Mesendoderm (in vitro differentiated cells): ENCODE measurements at regions not wholly inside any gene's neighbourhood (a gene's known extent, or its start where the extent isn't known, plus 50 kb on each side); places are given as distances from the start of the nearest gene placed in this dataset.

Source experiments
- DNase-seq: peaks from one replicate; pipeline ENCODE4 v3.0.0; 2013
- H2AK5ac ChIP-seq: 2 replicates; pipeline ENCODE4 v1.6.1; 2013; ENCODE audit warnings: low read length, inconsistent platforms
- H2BK120ac ChIP-seq: 2 replicates; pipeline ENCODE4 v1.6.1; 2013; ENCODE audit warnings: low read depth, mild to moderate bottlenecking, low read length, moderate library complexity, mixed read lengths
- H2BK15ac ChIP-seq: replicated peaks from 2 replicates; pipeline ENCODE4 v1.6.1; 2013; ENCODE audit warnings: low read depth, mild to moderate bottlenecking, moderate library complexity
- H2BK5ac ChIP-seq: 2 replicates; pipeline ENCODE4 v1.6.1; 2013; ENCODE audit warnings: low read length, inconsistent platforms
- H3K18ac ChIP-seq: 2 replicates; pipeline ENCODE4 v1.6.1; 2013; ENCODE audit warnings: mild to moderate bottlenecking, low read length, mixed read lengths
- H3K23ac ChIP-seq: one replicate; pipeline ENCODE4 v1.6.1; 2013; ENCODE audit warnings: low read length
- H3K27ac ChIP-seq: 2 replicates; pipeline ENCODE4 v1.5.1; 2013; ENCODE audit warnings: low read depth, mild to moderate bottlenecking, inconsistent platforms, low read length, moderate library complexity
- H3K27me3 ChIP-seq: 2 replicates; pipeline ENCODE4 v1.6.1; 2013; ENCODE audit warnings: low read length, control low read depth, mild to moderate bottlenecking, inconsistent platforms; ENCODE audit not compliant: insufficient read depth, poor library complexity
- H3K36me3 ChIP-seq: 2 replicates; pipeline ENCODE4 v1.6.1; 2013; ENCODE audit warnings: low read length, inconsistent platforms; ENCODE audit not compliant: control insufficient read depth, insufficient read depth
- H3K4ac ChIP-seq: one replicate; pipeline ENCODE4 v1.6.1; 2013; ENCODE audit warnings: low read depth, mild to moderate bottlenecking, low read length, moderate library complexity
- H3K4me1 ChIP-seq: 2 replicates; pipeline ENCODE4 v1.6.1; 2013; ENCODE audit warnings: low read depth, low read length, inconsistent platforms; ENCODE audit not compliant: control insufficient read depth
- H3K4me2 ChIP-seq: 2 replicates; pipeline ENCODE4 v1.6.1; 2013; ENCODE audit warnings: low read length
- H3K4me3 ChIP-seq: 2 replicates; pipeline ENCODE4 v1.5.1; 2013; ENCODE audit warnings: mild to moderate bottlenecking, low read length
- H3K56ac ChIP-seq: one replicate; pipeline ENCODE4 v1.6.1; 2013; ENCODE audit warnings: low read length
- H3K79me1 ChIP-seq: 2 replicates; pipeline ENCODE4 v1.6.1; 2013; ENCODE audit warnings: low read length, inconsistent platforms
- H3K79me2 ChIP-seq: 2 replicates; pipeline ENCODE4 v1.6.1; 2013; ENCODE audit warnings: mild to moderate bottlenecking, low read length; ENCODE audit not compliant: control insufficient read depth, insufficient read depth
- H3K9ac ChIP-seq: 2 replicates; pipeline ENCODE4 v1.6.1; 2013; ENCODE audit warnings: low read length, inconsistent platforms
- H4K5ac ChIP-seq: one replicate; pipeline ENCODE4 v1.6.1; 2013; ENCODE audit warnings: low read length
- H4K8ac ChIP-seq: one replicate; pipeline ENCODE4 v1.6.1; 2013; ENCODE audit warnings: low read depth, mild to moderate bottlenecking, control low read depth, low read length, moderate library complexity
- WGBS: extraction: QIAGEN DNeasy Blood & Tissue Kit; methylation state at CpG from one replicate; pipeline ENCODE4 v1.1.7; 2013; ENCODE audit warnings: low lambda C conversion rate, missing lambda C conversion rate; ENCODE audit not compliant: insufficient coverage; ENCODE audit errors: extremely low coverage; 5-methylcytosine and 5-hydroxymethylcytosine counted together

- Histone ChIP-seq H2BK120ac (no peak overlapping the region), H4K5ac (no peak overlapping the region), H3K79me2 (no peaks in the 10 kb centered on the region), H3K56ac (no peak overlapping the region), H3K4me3 (no peak overlapping the region), H2AK5ac (no peak overlapping the region), H3K36me3 (no peaks in the 10 kb centered on the region), H3K9ac (no peak overlapping the region), H2BK5ac (no peak overlapping the region), H3K27me3 (no peaks in the 10 kb centered on the region), H3K4me1 (no peaks in the 10 kb centered on the region), H3K18ac (no peak overlapping the region), H3K4me2 (no peak overlapping the region), H3K27ac (no peak overlapping the region), H4K8ac (no peak overlapping the region), H2BK15ac (no peak overlapping the region), H3K79me1 (no peaks in the 10 kb centered on the region), H3K4ac (no peak overlapping the region), H3K23ac (no peak overlapping the region)
- no CpG with 5 or more reads among the region's 1 CpG for WGBS
- DNase-seq: no peak
Measured at GRCh38 chr5:35438288-35438687, 179.4 kb upstream of the SPEF2 start.

GRCh38 chr5:35436400-35437057, 181.1 kb upstream of the SPEF2 start:
- peak; percentile 44 for DNase-seq

GRCh38 chr5:35430381-35431162, 187.1 kb upstream of the SPEF2 start:
- no peak overlapping the region for H2AK5ac ChIP-seq
- H3K4me1 ChIP-seq: no peaks in the 10 kb centered on the region
- peak; percentile 1 for DNase-seq
- no peaks in the 10 kb centered on the region for H3K79me2 ChIP-seq
- no CpG with 5 or more reads among the region's 5 CpGs for WGBS
- no peak overlapping the region for H3K4me3 ChIP-seq
- no peaks in the 10 kb centered on the region for H3K36me3 ChIP-seq
- no peak overlapping the region for H4K8ac ChIP-seq
- no peak overlapping the region for H2BK5ac ChIP-seq
- H3K79me1 ChIP-seq: no peaks in the 10 kb centered on the region
- no peak overlapping the region for H2BK15ac ChIP-seq
- H3K18ac ChIP-seq: no peak overlapping the region
- H4K5ac ChIP-seq: no peak overlapping the region
- no peak overlapping the region for H3K9ac ChIP-seq
- H3K4ac ChIP-seq: no peak overlapping the region
- no peak overlapping the region for H2BK120ac ChIP-seq
- H3K23ac ChIP-seq: no peak overlapping the region
- H3K27ac ChIP-seq: no peak overlapping the region
- H3K56ac ChIP-seq: no peak overlapping the region
- no peak overlapping the region for H3K4me2 ChIP-seq
- H3K27me3 ChIP-seq: no peaks in the 10 kb centered on the region

More at GRCh38 chr5:35436400-35437057, 181.1 kb upstream of the SPEF2 start:
- H3K4me3 ChIP-seq: no peak overlapping the region
- no peak overlapping the region for H4K5ac ChIP-seq
- no peak overlapping the region for H4K8ac ChIP-seq
- no peaks in the 10 kb centered on the region for H3K4me1 ChIP-seq
- H3K36me3 ChIP-seq: no peaks in the 10 kb centered on the region
- H3K56ac ChIP-seq: no peak overlapping the region
- no peaks in the 10 kb centered on the region for H3K79me2 ChIP-seq
- no peak overlapping the region for H2BK5ac ChIP-seq
- no peaks in the 10 kb centered on the region for H3K27me3 ChIP-seq
- no peak overlapping the region for H3K18ac ChIP-seq
- H3K9ac ChIP-seq: no peak overlapping the region
- no peak overlapping the region for H2AK5ac ChIP-seq
- H3K4ac ChIP-seq: no peak overlapping the region
- H2BK120ac ChIP-seq: no peak overlapping the region
- no peaks in the 10 kb centered on the region for H3K79me1 ChIP-seq
- H3K4me2 ChIP-seq: no peak overlapping the region
- no peak overlapping the region for H2BK15ac ChIP-seq
- no peak overlapping the region for H3K27ac ChIP-seq
- WGBS: no CpG with 5 or more reads among the region's 6 CpGs
- no peak overlapping the region for H3K23ac ChIP-seq

GRCh38 chr5:35420200-35420599, 189.9 kb upstream of the PRLR start:
- no CpG with 5 or more reads among the region's 1 CpG for WGBS
- Histone ChIP-seq H2BK120ac (no peak overlapping the region), H3K4me2 (no peak overlapping the region), H4K8ac (no peak overlapping the region), H3K18ac (no peak overlapping the region), H3K56ac (no peak overlapping the region), H3K23ac (no peak overlapping the region), H3K4me3 (no peak overlapping the region), H3K36me3 (no peaks in the 10 kb centered on the region), H3K79me2 (no peaks in the 10 kb centered on the region), H2AK5ac (no peak overlapping the region), H3K27ac (no peak overlapping the region), H3K9ac (no peak overlapping the region), H4K5ac (no peak overlapping the region), H3K79me1 (no peaks in the 10 kb centered on the region), H3K27me3 (no peaks in the 10 kb centered on the region), H3K4me1 (no peaks in the 10 kb centered on the region), H2BK5ac (no peak overlapping the region), H3K4ac (no peak overlapping the region), H2BK15ac (no peak overlapping the region)
- DNase-seq: no peak

GRCh38 chr5:35417040-35417439, 186.8 kb upstream of the PRLR start:
- DNase-seq: no peak
- H3K23ac ChIP-seq: no peak overlapping the region
- no CpG with 5 or more reads among the region's 4 CpGs for WGBS
- no peak overlapping the region for H2BK5ac ChIP-seq
- no peaks in the 10 kb centered on the region for H3K36me3 ChIP-seq
- H4K8ac ChIP-seq: no peak overlapping the region
- H3K4me1 ChIP-seq: no peaks in the 10 kb centered on the region
- H4K5ac ChIP-seq: no peak overlapping the region
- no peaks in the 10 kb centered on the region for H3K79me2 ChIP-seq
- no peak overlapping the region for H2AK5ac ChIP-seq
- H3K27me3 ChIP-seq: no peaks in the 10 kb centered on the region
- no peak overlapping the region for H3K27ac ChIP-seq
- H3K18ac ChIP-seq: no peak overlapping the region
- no peak overlapping the region for H3K4ac ChIP-seq
- H2BK120ac ChIP-seq: no peak overlapping the region
- H3K56ac ChIP-seq: no peak overlapping the region
- no peak overlapping the region for H3K4me2 ChIP-seq
- H3K9ac ChIP-seq: no peak overlapping the region
- H3K4me3 ChIP-seq: no peak overlapping the region
- H3K79me1 ChIP-seq: no peaks in the 10 kb centered on the region
- H2BK15ac ChIP-seq: no peak overlapping the region
